Psoas muscle (tissue), 7 donors: ENCODE measurements at regions not wholly inside any gene's neighbourhood (a gene's known extent, or its start where the extent isn't known, plus 50 kb on each side); places are given as distances from the start of the nearest gene placed in this dataset.
"Not testable (repeated sequence)": the region's sequence is repeated elsewhere in the genome, so short reads cannot be mapped to it uniquely, and the experiment has no call there.

ENCODE experiments used
- ATAC-seq, 4 donors: fragments of 200-7000 bp; cut with Tn5 transposase; one replicate each; pipeline ENCODE4 v1.9.1; 2020; ENCODE audit warnings: moderate library complexity in 3 of 4, mild to moderate bottlenecking in 2 of 4
- DNase-seq, 2 donors: peaks; one replicate each; pipeline ENCODE4 v3.0.0-alpha.2; 2020
- H3K27ac ChIP-seq: fragments of 200-600 bp; one replicate; pipeline ENCODE4 v1.8.0; 2022
- H3K27me3 ChIP-seq, 3 donors: fragments of 200-600 bp in 1 of 3; one replicate each; pipeline versions ENCODE4 v1.6.1 to v1.8.0; 2013 to 2022; ENCODE audit warnings: low read length in 2 of 3, mild to moderate bottlenecking in 2 of 3, moderate library complexity in 1 of 3; ENCODE audit not compliant: insufficient read depth in 3 of 3
- H3K36me3 ChIP-seq, 2 donors: fragments of 200-600 bp in 1 of 2; one replicate each; pipeline versions ENCODE4 v1.6.1 to v1.8.0; 2013 to 2022; ENCODE audit warnings: low read depth in 1 of 2, mild to moderate bottlenecking in 1 of 2, moderate library complexity in 1 of 2; ENCODE audit not compliant: insufficient read depth in 1 of 2
- H3K4me1 ChIP-seq: fragments of 200-600 bp; one replicate; pipeline ENCODE4 v1.8.0; 2022
- H3K4me3 ChIP-seq: fragments of 200-600 bp; one replicate; pipeline ENCODE4 v1.8.0; 2022; ENCODE audit warnings: mild to moderate bottlenecking
- H3K9me3 ChIP-seq: fragments of 200-600 bp; one replicate; pipeline ENCODE4 v1.8.0; 2022
- CTCF ChIP-seq: fragments of 200-600 bp; IDR thresholded peaks from one replicate; pipeline ENCODE4 v1.8.0; 2022; ENCODE audit warnings: antibody characterized with exemption
- WGBS, 3 donors: extraction: QIAGEN DNeasy Blood & Tissue Kit; methylation state at CpG; one replicate each; pipeline versions ENCODE4 v1.1.6 to v1.1.7; 2013; 5-methylcytosine and 5-hydroxymethylcytosine counted together
- intact Hi-C, 2 donors: fragments of 100-400 bp; cut with DNase I; formaldehyde crosslinking; loops; one replicate each; pipeline versions ENCODE4 v1.11.0 to v1.14.2; 2022
- donor health status: healthy with polysubstance abuse.
- donor health status: DM: no; HTN: no; CAD: no; lungs with moderate emphysema.
- donor health status: Bipolar disorder and iron deficiency.
- donor health status: healthy.
- donor health status: DM: yes; HTN: yes; CAD: no.
- donor health status: DM: no; HTN: no; CAD: no.
- donor health status: DM: yes; HTN: yes; CAD: no.

DNA sequence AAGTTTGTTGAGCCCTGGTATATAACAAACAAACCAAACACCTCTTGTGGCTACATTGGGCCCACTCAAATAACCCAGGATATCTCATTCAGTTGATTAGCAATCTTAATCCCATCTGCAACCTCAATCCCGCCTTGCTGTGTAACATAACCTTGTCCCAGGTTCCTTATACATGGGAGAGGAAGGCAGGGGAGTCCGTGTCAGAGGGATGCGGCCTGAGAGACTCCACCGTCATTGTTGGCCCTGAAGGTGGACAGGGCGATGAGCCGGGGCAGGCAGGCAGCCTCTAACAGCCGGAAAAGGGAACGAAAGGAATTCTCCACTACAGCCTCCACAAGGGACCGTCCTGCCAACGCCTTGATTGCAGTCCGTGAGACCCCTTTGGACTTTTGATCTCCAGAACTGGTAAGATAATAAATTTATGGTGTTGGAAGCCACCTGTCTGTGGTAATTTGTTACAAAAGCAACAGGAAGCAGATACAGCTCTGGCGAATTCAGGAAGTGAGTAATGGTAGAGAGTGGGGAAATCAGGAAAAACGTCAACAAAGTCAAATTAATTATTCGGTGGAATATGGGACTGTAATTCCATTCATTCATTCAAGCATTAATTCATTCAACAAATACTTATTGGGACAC is 124.5 kb upstream of the SALL4 start:
- no peaks in the 10 kb centered on the region for H3K9me3 ChIP-seq
- TF ChIP-seq CTCF = no peak
- intact Hi-C loops = no loop called here
- H3K36me3 ChIP-seq = peaks cover 0 to 2% of the 10 kb centered on the region in 2 donors
- no peak for DNase-seq
- ATAC-seq = no peak
- no peak overlapping the region for H3K4me3 ChIP-seq
- H3K27me3 ChIP-seq = peaks cover 0 to 1% (median 0%) of the 10 kb centered on the region in 3 donors
- no peaks in the 10 kb centered on the region for H3K4me1 ChIP-seq
- H3K27ac ChIP-seq = no peak overlapping the region
- 42 to 49% (median 48%) methylated on average over 14 of the region's 14 CpGs for WGBS, 3 donors

DNA sequence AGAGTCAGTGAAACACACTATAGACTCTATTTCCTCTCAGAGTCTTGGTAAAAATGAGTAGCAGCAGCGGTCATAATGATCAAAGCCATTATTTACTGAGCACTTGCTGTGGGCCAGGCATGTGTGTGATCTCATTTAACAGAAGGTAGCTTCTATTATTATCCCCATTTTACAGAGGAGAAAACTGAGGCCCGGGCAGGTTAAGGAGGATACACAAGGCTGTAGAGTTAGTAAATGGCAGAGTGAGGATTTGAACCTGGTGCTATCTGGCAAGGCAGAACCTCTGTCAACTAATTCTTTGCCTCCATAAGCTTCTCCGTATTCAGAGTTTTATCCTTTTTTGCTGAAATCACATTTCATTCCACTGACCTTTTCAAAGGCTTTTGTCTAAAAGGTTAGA is 122.2 kb upstream of the SALL4 start:
- H3K36me3 ChIP-seq = peaks cover 0 to 2% of the 10 kb centered on the region in 2 donors
- ATAC-seq = no peak
- H3K4me1 ChIP-seq = no peaks in the 10 kb centered on the region
- intact Hi-C loops = no loop called here
- H3K9me3 ChIP-seq = no peaks in the 10 kb centered on the region
- no peak for TF ChIP-seq CTCF
- no peak overlapping the region for H3K4me3 ChIP-seq
- 91 to 96% (median 95%) methylated on average over 3 of the region's 3 CpGs for WGBS, 3 donors
- no peaks in the 10 kb centered on the region for H3K27me3 ChIP-seq
- DNase-seq = no peak
- H3K27ac ChIP-seq = no peak overlapping the region

DNA sequence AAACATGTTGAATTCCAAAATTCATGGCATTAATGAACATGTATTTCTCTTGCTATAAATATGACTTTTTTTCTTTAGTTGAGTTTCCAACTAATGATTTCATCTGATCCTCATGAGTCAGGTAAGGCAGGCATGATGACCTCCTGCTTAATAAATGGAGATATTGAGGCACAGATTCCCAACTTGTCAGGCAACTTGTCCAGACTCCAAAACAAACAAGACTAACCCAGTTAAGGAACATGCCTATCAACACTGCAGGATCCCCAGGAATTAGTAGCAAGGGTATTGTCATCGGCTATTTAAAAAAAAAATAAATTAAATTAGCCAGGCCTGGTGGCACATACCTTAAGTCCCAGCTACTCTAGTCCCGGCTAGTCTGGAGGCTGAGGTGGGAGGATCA is 121.3 kb upstream of the SALL4 start:
- peaks cover 0 to 2% of the 10 kb centered on the region in 2 donors for H3K36me3 ChIP-seq
- 85 to 89% (median 88%) methylated on average over 2 of the region's 2 CpGs for WGBS, 3 donors
- no peak overlapping the region for H3K4me3 ChIP-seq
- H3K9me3 ChIP-seq = no peaks in the 10 kb centered on the region
- intact Hi-C loops = no loop called here
- H3K27me3 ChIP-seq = no peaks in the 10 kb centered on the region
- no peak for ATAC-seq
- no peaks in the 10 kb centered on the region for H3K4me1 ChIP-seq
- no peak for TF ChIP-seq CTCF
- no peak overlapping the region for H3K27ac ChIP-seq
- no peak for DNase-seq

DNA sequence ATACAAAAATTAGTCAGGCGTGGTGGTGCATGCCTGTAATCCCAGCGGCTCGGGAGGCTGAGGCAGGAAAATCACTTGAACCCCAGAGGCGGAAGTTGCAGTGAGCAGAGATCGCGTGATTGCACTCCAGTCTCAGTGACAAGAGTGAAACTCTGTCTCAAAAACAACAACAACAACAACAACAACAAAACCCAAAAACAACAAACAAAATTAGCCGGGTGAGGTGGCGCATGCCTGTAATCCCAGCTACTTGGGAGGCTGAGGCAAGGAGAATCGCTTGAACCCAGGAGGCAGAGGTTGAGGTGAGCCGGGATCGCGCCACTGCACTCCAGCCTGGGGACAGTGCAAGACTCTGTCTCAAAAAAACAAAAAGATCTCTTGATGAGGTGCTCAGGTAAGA is 120.5 kb upstream of the SALL4 start:
- H3K27me3 ChIP-seq, ATAC-seq, DNase-seq, H3K4me1 ChIP-seq, H3K4me3 ChIP-seq, H3K27ac ChIP-seq, intact Hi-C loops, H3K9me3 ChIP-seq, H3K36me3 ChIP-seq: not testable (repeated sequence)
- WGBS, 3 donors = 94 to 95% (median 94%) methylated on average over 12 of the region's 12 CpGs

- ATAC-seq = no peak
- WGBS, 3 donors = 61 to 66% (median 66%) methylated on average over 7 of the region's 7 CpGs
- intact Hi-C loops = no loop called here
Observed at GRCh38 chr20:51918561-51918960, 116.2 kb upstream of the SALL4 start.

More at GRCh38 chr20:51918561-51918960, 116.2 kb upstream of the SALL4 start:
- no peak for DNase-seq
- Histone ChIP-seq H3K27me3 (no peaks in the 10 kb centered on the region), H3K36me3 (no peaks in the 10 kb centered on the region), H3K4me3 (no peak overlapping the region), H3K4me1 (no peaks in the 10 kb centered on the region), H3K27ac (no peak overlapping the region), H3K9me3 (no peaks in the 10 kb centered on the region)
- TF ChIP-seq CTCF = no peak
